OCI-LY7 (cell line): ENCODE measurements at regions not wholly inside any gene's neighbourhood (a gene's known extent, or its start where the extent isn't known, plus 50 kb on each side); places are given as distances from the start of the nearest gene placed in this dataset.

ENCODE experiments used
- BruUV-seq: library from RNA; stranded (reverse); fragments of 400-500 nt; replicated peaks from 2 replicates; lab custom pipeline; 2021; lab: Mats Ljungman, UMichigan
- CTCF ChIA-PET: fragments of 300-600 bp; sonication (Branson Sonifier 250); formaldehyde crosslinking; loops from one replicate; lab custom pipeline; 2022; ENCODE audit warnings: antibody characterized with exemption; ENCODE audit not compliant: unreplicated experiment; lab: Charles Lee
- POLR2A ChIA-PET: fragments of 300-600 bp; sonication (Branson Sonifier 250); formaldehyde crosslinking; loops from one replicate; lab custom pipeline; 2022; ENCODE audit warnings: antibody characterized with exemption; lab: Charles Lee
- DNase-seq: peaks from one replicate; pipeline ENCODE4 v3.0.0-alpha.2; 2015; ENCODE audit warnings: low spot score
- H2AFZ ChIP-seq: fragments of 200-600 bp; sonication (generic), shearing (Covaris generic); 2 replicates; pipeline ENCODE4 v1.6.1; 2014; ENCODE audit warnings: mild to moderate bottlenecking, antibody characterized with exemption, low read length, moderate library complexity
- H3K27ac ChIP-seq: fragments of 200-600 bp; sonication (generic); 2 replicates; pipeline ENCODE4 v1.5.1; 2014; ENCODE audit warnings: mixed run types, low read depth, mild to moderate bottlenecking, moderate library complexity, low read length, inconsistent platforms; ENCODE audit not compliant: poor library complexity, severe bottlenecking
- H3K36me3 ChIP-seq: fragments of 200-600 bp; sonication (generic); 2 replicates; pipeline ENCODE4 v1.6.1; 2014; ENCODE audit warnings: mild to moderate bottlenecking, antibody characterized with exemption, low read length, moderate library complexity, mixed read lengths; ENCODE audit not compliant: insufficient read depth
- H3K4me1 ChIP-seq: fragments of 200-600 bp; sonication (generic); 2 replicates; pipeline ENCODE4 v1.5.1; 2014; ENCODE audit warnings: mild to moderate bottlenecking, low read length; ENCODE audit not compliant: insufficient read depth, poor library complexity, severe bottlenecking
- H3K4me2 ChIP-seq: fragments of 200-600 bp; sonication (generic); 2 replicates; pipeline ENCODE4 v1.6.1; 2014; ENCODE audit warnings: mild to moderate bottlenecking, low read length
- H3K4me3 ChIP-seq: fragments of 200-600 bp; sonication (generic); 2 replicates; pipeline ENCODE4 v1.5.1; 2014; ENCODE audit warnings: mild to moderate bottlenecking, low read depth, low read length; ENCODE audit not compliant: poor library complexity, severe bottlenecking
- H3K79me2 ChIP-seq: fragments of 200-600 bp; sonication (generic); 2 replicates; pipeline ENCODE4 v1.6.1; 2016; ENCODE audit warnings: low read depth, mild to moderate bottlenecking, low read length, moderate library complexity, mixed read lengths; ENCODE audit not compliant: insufficient read depth
- H3K9me2 ChIP-seq: fragments of 200-600 bp; sonication (generic); 2 replicates; pipeline ENCODE4 v1.6.1; 2016; ENCODE audit warnings: mild to moderate bottlenecking, low read length, mixed read lengths; ENCODE audit not compliant: insufficient read depth
- H3K9me3 ChIP-seq: fragments of 200-600 bp; sonication (generic); 2 replicates; pipeline ENCODE4 v1.6.1; 2014; ENCODE audit warnings: mild to moderate bottlenecking, mixed run types, low read length, mixed read lengths
- H4K20me1 ChIP-seq: fragments of 200-600 bp; sonication (generic); 2 replicates; pipeline ENCODE4 v1.6.1; 2014; ENCODE audit warnings: mild to moderate bottlenecking, antibody characterized with exemption, low read length, moderate library complexity, mixed read lengths; ENCODE audit not compliant: insufficient read depth
- EZH2phosphoT487 ChIP-seq: fragments of 200-600 bp; sonication (generic); IDR thresholded peaks from 2 replicates; pipeline ENCODE4 v1.6.1; 2018; ENCODE audit warnings: low read depth, borderline replicate concordance, mild to moderate bottlenecking, mixed run types, antibody characterized with exemption, low read length, moderate library complexity, mixed read lengths
- intact Hi-C: fragments of 100-400 bp; cut with micrococcal nuclease; formaldehyde crosslinking; loops from one replicate; pipeline ENCODE4 v1.10.0; 2022; ENCODE audit not compliant: unreplicated experiment
- TF ChIP-seq, protein P1 (sequence below): fragments of 200-600 bp; sonication (generic); conservative IDR thresholded peaks from 2 replicates; pipeline ENCODE4 v1.5.1; 2014; ENCODE audit warnings: mild to moderate bottlenecking, antibody characterized with exemption, low read length, moderate library complexity, mixed read lengths

GRCh38 chr2:51693640-51694039, 661.7 kb upstream of the NRXN1 start:
- no peaks in the 10 kb centered on the region for H4K20me1 ChIP-seq
- no peaks in the 10 kb centered on the region for H3K9me2 ChIP-seq
- TF ChIP-seq, protein P1, sequence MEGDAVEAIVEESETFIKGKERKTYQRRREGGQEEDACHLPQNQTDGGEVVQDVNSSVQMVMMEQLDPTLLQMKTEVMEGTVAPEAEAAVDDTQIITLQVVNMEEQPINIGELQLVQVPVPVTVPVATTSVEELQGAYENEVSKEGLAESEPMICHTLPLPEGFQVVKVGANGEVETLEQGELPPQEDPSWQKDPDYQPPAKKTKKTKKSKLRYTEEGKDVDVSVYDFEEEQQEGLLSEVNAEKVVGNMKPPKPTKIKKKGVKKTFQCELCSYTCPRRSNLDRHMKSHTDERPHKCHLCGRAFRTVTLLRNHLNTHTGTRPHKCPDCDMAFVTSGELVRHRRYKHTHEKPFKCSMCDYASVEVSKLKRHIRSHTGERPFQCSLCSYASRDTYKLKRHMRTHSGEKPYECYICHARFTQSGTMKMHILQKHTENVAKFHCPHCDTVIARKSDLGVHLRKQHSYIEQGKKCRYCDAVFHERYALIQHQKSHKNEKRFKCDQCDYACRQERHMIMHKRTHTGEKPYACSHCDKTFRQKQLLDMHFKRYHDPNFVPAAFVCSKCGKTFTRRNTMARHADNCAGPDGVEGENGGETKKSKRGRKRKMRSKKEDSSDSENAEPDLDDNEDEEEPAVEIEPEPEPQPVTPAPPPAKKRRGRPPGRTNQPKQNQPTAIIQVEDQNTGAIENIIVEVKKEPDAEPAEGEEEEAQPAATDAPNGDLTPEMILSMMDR = no peak
- TF ChIP-seq EZH2phosphoT487 = no peak
- H3K27ac ChIP-seq = no peak overlapping the region
- H2AFZ ChIP-seq = no peak overlapping the region
- H3K79me2 ChIP-seq = no peaks in the 10 kb centered on the region
- no peak overlapping the region for H3K4me3 ChIP-seq
- no peak overlapping the region for H3K4me2 ChIP-seq
- H3K9me3 ChIP-seq = no peaks in the 10 kb centered on the region
- H3K36me3 ChIP-seq = no peaks in the 10 kb centered on the region
- no peak for DNase-seq
- no TSS peak for BruUV-seq
- POLR2A ChIA-PET = no interaction called here
- no peaks in the 10 kb centered on the region for H3K4me1 ChIP-seq
- CTCF ChIA-PET = no interaction called here
- intact Hi-C loops = no loop called here

DNA sequence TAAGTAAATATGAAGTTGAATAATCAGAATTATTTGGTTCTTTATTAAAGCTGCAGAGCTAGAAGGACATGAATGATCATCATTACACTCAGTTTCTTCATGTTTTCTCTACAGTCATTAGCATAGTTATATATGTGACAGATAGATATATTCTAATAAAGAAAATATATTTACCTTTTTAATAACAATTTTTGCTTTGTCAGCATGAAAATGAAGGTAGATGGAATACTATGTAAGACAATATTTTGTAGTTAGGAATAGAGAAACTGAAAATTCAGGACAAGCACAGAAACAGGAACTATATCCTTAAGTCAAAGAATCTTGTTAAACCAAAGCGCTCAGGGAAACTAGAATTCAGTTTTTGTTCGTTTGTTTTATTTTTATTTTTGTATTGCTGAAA, 649.9 kb upstream of the NRXN1 start:
- H4K20me1 ChIP-seq = no peaks in the 10 kb centered on the region
- peaks cover 5% of the 10 kb centered on the region for H3K9me3 ChIP-seq
- H3K27ac ChIP-seq = no peak overlapping the region
- no peak for DNase-seq
- H3K9me2 ChIP-seq = no peaks in the 10 kb centered on the region
- no peaks in the 10 kb centered on the region for H3K4me1 ChIP-seq
- intact Hi-C loops = no loop called here
- H2AFZ ChIP-seq = no peak overlapping the region
- no peak for TF ChIP-seq EZH2phosphoT487
- TF ChIP-seq, protein P1 = no peak
- no TSS peak for BruUV-seq
- ChIA-PET POLR2A (interaction anchor here (0.6 kb wide), 1 partner anchor 16 kb away, joined by 4 read pairs; no protein-coding TSS in a partner anchor), CTCF (no interaction called here)
- no peak overlapping the region for H3K4me2 ChIP-seq
- H3K79me2 ChIP-seq = no peaks in the 10 kb centered on the region
- no peaks in the 10 kb centered on the region for H3K36me3 ChIP-seq
- no peak overlapping the region for H3K4me3 ChIP-seq

DNA sequence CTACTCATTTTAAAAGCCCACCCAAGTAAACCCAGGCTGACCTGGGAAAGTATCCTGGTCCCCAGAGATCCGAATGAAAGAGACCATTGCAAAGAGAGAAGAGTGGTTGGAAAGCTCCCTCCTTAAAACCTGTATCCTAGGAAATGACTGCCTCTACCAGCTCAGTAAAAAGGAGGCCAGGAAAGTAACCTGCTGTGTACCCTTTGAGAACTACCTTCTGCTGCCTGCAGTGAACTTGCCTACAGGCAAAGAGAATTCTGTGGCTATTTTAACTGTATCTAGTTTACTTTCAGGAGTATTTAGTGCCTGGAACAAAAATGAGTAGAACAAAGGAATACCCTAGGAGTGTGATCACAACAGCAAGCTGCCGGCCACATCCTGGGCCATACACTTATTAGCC, 641.7 kb upstream of the NRXN1 start:
- H3K79me2 ChIP-seq = no peaks in the 10 kb centered on the region
- H2AFZ ChIP-seq = no peak overlapping the region
- 0 out of 2 replicates have a peak, but pooled peaks cover 3% of the 10 kb centered on the region for H3K9me2 ChIP-seq
- CTCF ChIA-PET = no interaction called here
- no peaks in the 10 kb centered on the region for H3K36me3 ChIP-seq
- no peak overlapping the region for H3K27ac ChIP-seq
- DNase-seq = no peak
- BruUV-seq = no TSS peak
- intact Hi-C loops = no loop called here
- H3K9me3 ChIP-seq = no peaks in the 10 kb centered on the region
- no peak overlapping the region for H3K4me3 ChIP-seq
- no peaks in the 10 kb centered on the region for H3K4me1 ChIP-seq
- no peak overlapping the region for H3K4me2 ChIP-seq
- H4K20me1 ChIP-seq = no peaks in the 10 kb centered on the region
- POLR2A ChIA-PET = interaction anchor here (0.6 to 0.7 kb wide), 2 partner anchors 49 to 121 kb away, joined by 3 to 5 read pairs; no protein-coding TSS in a partner anchor
- TF ChIP-seq, protein P1 = no peak
- TF ChIP-seq EZH2phosphoT487 = no peak
